H9 (cell line): ENCODE measurements at regions not wholly inside any gene's neighbourhood (a gene's known extent, or its start where the extent isn't known, plus 50 kb on each side); places are given as distances from the start of the nearest gene placed in this dataset.

ENCODE experiments used
- DNase-seq: peaks from one replicate; pipeline ENCODE4 v3.0.0-alpha.2; 2017
- H2AFZ ChIP-seq: one replicate; pipeline ENCODE4 v1.6.1; 2013; ENCODE audit warnings: mild to moderate bottlenecking, low read length, control low read depth, moderate library complexity
- H2AK5ac ChIP-seq: 2 replicates; pipeline ENCODE4 v1.6.1; 2013; ENCODE audit warnings: low read length, control low read depth, mixed read lengths; ENCODE audit not compliant: insufficient read length
- H2BK120ac ChIP-seq: one replicate; pipeline ENCODE4 v1.6.1; 2013; ENCODE audit warnings: low read depth, mild to moderate bottlenecking, low read length, control low read depth, inconsistent platforms; ENCODE audit not compliant: poor library complexity, severe bottlenecking
- H2BK12ac ChIP-seq: 2 replicates; pipeline ENCODE4 v1.6.1; 2013; ENCODE audit warnings: low read length, control low read depth, mixed read lengths, low read depth; ENCODE audit not compliant: insufficient read length
- H2BK15ac ChIP-seq: 2 replicates; pipeline ENCODE4 v1.6.1; 2013; ENCODE audit warnings: low read depth, low read length, control low read depth
- H2BK20ac ChIP-seq: one replicate; pipeline ENCODE4 v1.6.1; 2013; ENCODE audit warnings: low read depth, mild to moderate bottlenecking, low read length, control low read depth, inconsistent platforms; ENCODE audit not compliant: poor library complexity, severe bottlenecking
- H2BK5ac ChIP-seq: 2 replicates; pipeline ENCODE4 v1.6.1; 2013; ENCODE audit warnings: low read length, control low read depth, mixed read lengths; ENCODE audit not compliant: insufficient read length
- H3K14ac ChIP-seq: 2 replicates; pipeline ENCODE4 v1.6.1; 2013; ENCODE audit warnings: low read length, control low read depth; ENCODE audit not compliant: insufficient read depth
- H3K18ac ChIP-seq: 2 replicates; pipeline ENCODE4 v1.6.1; 2013; ENCODE audit warnings: low read depth, mild to moderate bottlenecking, mixed read lengths, low read length, control low read depth; ENCODE audit not compliant: insufficient read length
- H3K23ac ChIP-seq: 2 replicates; pipeline ENCODE4 v1.6.1; 2013; ENCODE audit warnings: low read length, control low read depth, mixed read lengths, low read depth; ENCODE audit not compliant: insufficient read length
- H3K23me2 ChIP-seq: 2 replicates; pipeline ENCODE4 v1.6.1; 2013; ENCODE audit warnings: low read depth, mild to moderate bottlenecking, mixed read lengths, low read length, control low read depth; ENCODE audit not compliant: insufficient read length, poor library complexity, severe bottlenecking
- H3K27ac ChIP-seq: 2 replicates; pipeline ENCODE4 v1.5.1; 2013; ENCODE audit warnings: low read length, control low read depth, mixed read lengths, low read depth; ENCODE audit not compliant: insufficient read length
- H3K27me3 ChIP-seq: 2 replicates; pipeline ENCODE4 v1.6.1; 2013; ENCODE audit warnings: low read length, control low read depth, inconsistent platforms; ENCODE audit not compliant: insufficient read depth
- H3K4ac ChIP-seq: 2 replicates; pipeline ENCODE4 v1.6.1; 2013; ENCODE audit warnings: low read depth, mild to moderate bottlenecking, control low read depth, inconsistent platforms, low read length, moderate library complexity
- H3K4me1 ChIP-seq: 2 replicates; pipeline ENCODE4 v1.6.1; 2013; ENCODE audit warnings: low read length, control low read depth, inconsistent platforms; ENCODE audit not compliant: insufficient read depth
- H3K4me2 ChIP-seq: 2 replicates; pipeline ENCODE4 v1.6.1; 2013; ENCODE audit warnings: low read length, control low read depth, mixed read lengths; ENCODE audit not compliant: insufficient read length, insufficient read depth
- H3K56ac ChIP-seq: 2 replicates; pipeline ENCODE4 v1.6.1; 2013; ENCODE audit warnings: low read depth, mild to moderate bottlenecking, mixed read lengths, low read length, control low read depth; ENCODE audit not compliant: insufficient read length
- H3K79me1 ChIP-seq: 2 replicates; pipeline ENCODE4 v1.6.1; 2013; ENCODE audit warnings: low read depth, mild to moderate bottlenecking, moderate library complexity, low read length, control low read depth, inconsistent platforms; ENCODE audit not compliant: insufficient read depth, poor library complexity, severe bottlenecking
- H3K79me2 ChIP-seq: 2 replicates; pipeline ENCODE4 v1.6.1; 2013; ENCODE audit warnings: low read length, control low read depth, inconsistent platforms; ENCODE audit not compliant: insufficient read depth
- H3K9ac ChIP-seq: 2 replicates; pipeline ENCODE4 v1.6.1; 2013; ENCODE audit warnings: low read length, control low read depth, mixed read lengths; ENCODE audit not compliant: insufficient read length; ENCODE audit errors: extremely low read depth
- H3K9me3 ChIP-seq: one replicate; pipeline ENCODE4 v1.6.1; 2013; ENCODE audit warnings: low read depth, low read length, inconsistent platforms; ENCODE audit not compliant: control insufficient read depth
- H3T11ph ChIP-seq: one replicate; pipeline ENCODE4 v1.6.1; 2013; ENCODE audit warnings: mild to moderate bottlenecking, low read length, control low read depth, inconsistent platforms
- H4K20me1 ChIP-seq: one replicate; pipeline ENCODE4 v1.6.1; 2013; ENCODE audit not compliant: control insufficient read depth, insufficient read length, insufficient read depth
- H4K5ac ChIP-seq: 2 replicates; pipeline ENCODE4 v1.6.1; 2013; ENCODE audit warnings: low read depth, mild to moderate bottlenecking, mixed read lengths, low read length, control low read depth; ENCODE audit not compliant: insufficient read length
- H4K8ac ChIP-seq: replicated peaks from 2 replicates; pipeline ENCODE4 v1.6.1; 2013; ENCODE audit warnings: low read length, control low read depth, mixed read lengths, low read depth; ENCODE audit not compliant: insufficient read length
- H4K91ac ChIP-seq: 2 replicates; pipeline ENCODE4 v1.6.1; 2013; ENCODE audit warnings: low read depth, mild to moderate bottlenecking, moderate library complexity, mixed read lengths, low read length, control low read depth; ENCODE audit not compliant: insufficient read length
- H3K27ac Mint-ChIP-seq, 3 experiments: 2 replicates in 2 of 3; 3 replicates in 1 of 3; pipeline ENCODE4 v1.8.0; 2020 to 2021; ENCODE audit warnings: mixed read lengths in 3 of 3, mild to moderate bottlenecking in 1 of 3, moderate library complexity in 1 of 3
- H3K27me3 Mint-ChIP-seq: 2 replicates; pipeline ENCODE4 v1.8.0; 2021; ENCODE audit warnings: low read depth, mild to moderate bottlenecking, moderate library complexity, mixed read lengths
- H3K36me3 Mint-ChIP-seq, 3 experiments: 2 replicates in 2 of 3; 3 replicates in 1 of 3; pipeline ENCODE4 v1.8.0; 2020 to 2021; ENCODE audit warnings: low read depth in 3 of 3, mixed read lengths in 3 of 3; ENCODE audit not compliant: insufficient read depth in 1 of 3
- H3K4me1 Mint-ChIP-seq, 2 experiments: 2 replicates each; pipeline ENCODE4 v1.8.0; 2020; ENCODE audit warnings: mixed read lengths in 2 of 2
- H3K4me3 Mint-ChIP-seq, 2 experiments: 2 replicates in 1 of 2; 3 replicates in 1 of 2; pipeline ENCODE4 v1.8.0; 2020 to 2021; ENCODE audit warnings: mild to moderate bottlenecking in 2 of 2, mixed read lengths in 2 of 2, moderate library complexity in 1 of 2
- H3K9me3 Mint-ChIP-seq, 2 experiments: 2 replicates in 1 of 2; 3 replicates in 1 of 2; pipeline ENCODE4 v1.8.0; 2020; ENCODE audit warnings: mild to moderate bottlenecking in 2 of 2, mixed read lengths in 2 of 2, moderate library complexity in 1 of 2
- CTCF ChIP-seq: fragments of 200-600 bp; sonication (generic); conservative IDR thresholded peaks from 3 replicates; pipeline ENCODE4 v1.8.0; 2021; ENCODE audit warnings: antibody characterized with exemption, mild to moderate bottlenecking
- WGBS: extraction: QIAGEN DNeasy Blood & Tissue Kit; methylation state at CpG from one replicate; pipeline ENCODE4 v1.1.7; 2013; ENCODE audit warnings: missing lambda C conversion rate, low lambda C conversion rate, mixed read lengths; ENCODE audit not compliant: insufficient read length; ENCODE audit errors: extremely low coverage; 5-methylcytosine and 5-hydroxymethylcytosine counted together

GRCh38 chr16:16774389-16774788 lies 395.4 kb downstream of the NPIPA7 start:
- no peaks in the 10 kb centered on the region; a peak in 1 of 7 replicates for H3K36me3 Mint-ChIP-seq
- Histone ChIP-seq H3K9ac (no peak overlapping the region), H4K20me1 (no peaks in the 10 kb centered on the region), H2BK12ac (no peak overlapping the region), H2AFZ (no peak overlapping the region), H3K56ac (no peak overlapping the region), H3K18ac (no peak overlapping the region), H4K5ac (no peak overlapping the region), H3K27me3 (no peaks in the 10 kb centered on the region), H2AK5ac (no peak overlapping the region), H3K4me2 (no peak overlapping the region), H2BK20ac (no peak overlapping the region), H3K79me1 (no peaks in the 10 kb centered on the region), H2BK15ac (no peak overlapping the region), H4K8ac (no peak overlapping the region), H3K23me2 (no peaks in the 10 kb centered on the region), H3K14ac (no peak overlapping the region), H3K9me3 (no peaks in the 10 kb centered on the region), H3T11ph (no peak overlapping the region), H2BK120ac (no peak overlapping the region), H3K4me1 (no peaks in the 10 kb centered on the region), H2BK5ac (no peak overlapping the region), H4K91ac (no peak overlapping the region), H3K79me2 (no peaks in the 10 kb centered on the region), H3K4ac (no peak overlapping the region), H3K27ac (no peak overlapping the region), H3K23ac (no peak overlapping the region)
- TF ChIP-seq CTCF: no peak
- peaks cover 4 to 8% of the 10 kb centered on the region in 2 experiments; a peak in 3 of 4 replicates for H3K4me1 Mint-ChIP-seq
- no peak overlapping the region for H3K4me3 Mint-ChIP-seq
- H3K27ac Mint-ChIP-seq: no peak overlapping the region; a peak in 1 of 7 replicates
- peaks cover 14% of the 10 kb centered on the region for H3K27me3 Mint-ChIP-seq
- WGBS: no CpG with 5 or more reads among the region's 5 CpGs
- no peak for DNase-seq
- H3K9me3 Mint-ChIP-seq: peaks cover 0 to 1% of the 10 kb centered on the region in 2 experiments; a peak in 4 of 5 replicates
